ENCODE measurements at regions not wholly inside any gene's neighbourhood (a gene's known extent, or its start where the extent isn't known, plus 50 kb on each side); places are given as distances from the start of the nearest gene placed in this dataset.

DNA sequence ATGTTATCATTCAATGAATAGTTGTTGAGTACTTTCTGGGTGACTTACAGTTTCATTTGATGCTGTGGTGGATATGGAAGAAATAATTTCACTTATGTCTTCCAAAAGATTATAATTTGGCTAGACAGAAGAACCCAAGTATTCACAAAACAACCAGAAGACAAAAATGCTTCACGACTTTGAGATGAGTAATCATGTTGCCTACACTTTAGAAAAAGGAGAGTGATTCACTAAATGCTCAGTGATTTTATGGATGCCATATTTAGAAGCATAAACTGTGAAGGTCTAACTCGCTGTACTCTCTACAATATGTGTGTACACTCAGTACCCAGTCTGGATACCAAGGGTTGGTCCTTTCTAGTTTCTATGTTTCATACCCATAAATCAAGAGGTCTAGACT lies 101.3 kb upstream of the E2F7 start:
- in situ Hi-C loops (cut with HindIII; ENCODE audit: low sequenced_read_pairs), result no loop called here

DNA sequence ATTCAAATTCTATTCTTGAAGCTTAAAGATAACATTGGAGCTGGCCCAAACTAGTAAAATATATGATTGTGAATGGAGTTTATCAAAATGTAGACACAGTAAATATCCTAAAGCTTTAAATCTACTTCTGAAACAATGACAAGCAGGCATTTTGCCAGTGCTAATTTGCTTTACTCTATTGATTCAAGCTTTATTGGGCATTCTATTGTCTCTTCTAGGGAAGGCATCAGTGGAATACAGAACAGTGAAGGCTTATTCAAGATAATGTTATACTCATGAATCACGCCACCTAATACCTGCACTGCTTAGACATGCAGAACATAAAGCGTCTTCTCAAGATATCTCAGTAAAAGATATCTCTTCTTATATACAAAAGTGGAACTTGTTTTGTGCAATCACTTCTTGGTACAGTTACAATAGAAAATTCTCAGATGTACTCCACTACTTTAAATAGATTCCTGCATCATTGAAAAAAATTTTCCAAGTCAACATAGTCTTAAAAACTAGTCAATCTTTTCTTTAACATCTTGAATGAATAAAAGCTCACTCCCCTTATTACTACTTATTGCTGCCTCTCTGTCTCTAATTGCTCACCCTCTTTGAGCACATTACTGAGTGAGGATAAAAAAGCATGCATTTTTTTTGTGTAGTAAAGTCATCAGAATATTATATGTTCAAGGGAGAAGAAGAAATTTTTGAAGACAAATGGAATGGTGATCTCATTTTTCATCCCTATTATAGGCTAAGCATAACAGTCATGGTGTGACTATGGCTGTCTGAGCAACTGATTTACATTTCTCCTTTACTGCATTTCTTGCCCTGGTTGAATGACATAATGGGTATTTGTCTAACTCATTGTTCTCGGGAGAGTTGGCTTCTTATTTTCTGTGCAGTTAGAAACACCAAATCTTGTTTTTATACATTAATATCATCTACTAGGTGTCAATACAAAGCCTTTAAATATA lies 98.0 kb upstream of the E2F7 start:
- in situ Hi-C loops (cut with HindIII; ENCODE audit: low sequenced_read_pairs), result no loop called here

DNA sequence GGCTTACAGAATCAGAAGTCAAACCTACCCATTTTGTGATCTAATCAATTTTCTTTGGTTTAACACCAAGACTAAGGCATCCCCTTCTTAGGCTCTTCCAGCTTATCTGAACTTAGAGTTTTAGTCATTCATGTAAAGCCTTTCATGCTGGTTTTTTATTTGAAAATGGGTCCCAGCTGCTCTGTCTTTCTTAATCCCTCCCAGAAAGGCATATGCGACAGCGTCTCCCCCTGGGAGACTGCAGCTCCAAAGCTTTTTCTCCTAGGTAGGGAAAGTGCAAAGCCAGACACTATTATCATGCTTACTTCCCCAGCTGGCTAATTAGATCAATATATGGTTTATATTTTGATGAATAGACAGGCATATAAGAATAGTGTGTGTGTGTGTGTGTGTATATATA lies 96.6 kb upstream of the E2F7 start:
- in situ Hi-C loops (cut with HindIII; ENCODE audit: low sequenced_read_pairs), result no loop called here

DNA sequence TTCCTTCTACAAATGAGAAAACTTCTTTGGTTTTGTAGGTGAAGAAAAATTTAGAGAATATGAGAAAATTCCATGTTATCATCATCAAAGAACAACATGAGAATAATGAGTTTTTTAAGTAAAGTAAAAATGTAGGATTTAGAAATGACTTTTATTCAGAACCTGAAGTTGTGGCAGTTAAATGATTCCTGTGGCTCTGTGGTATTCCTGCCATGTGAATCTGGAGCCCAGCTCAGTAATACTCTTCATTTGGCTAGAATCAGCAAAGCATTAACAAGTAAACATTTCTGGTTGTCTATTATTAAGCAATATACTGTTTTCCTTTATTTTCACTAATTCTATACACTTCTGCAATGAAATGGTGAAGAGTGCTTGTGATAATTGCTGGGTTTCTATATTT lies 95.6 kb upstream of the E2F7 start:
- in situ Hi-C loops (cut with HindIII; ENCODE audit: low sequenced_read_pairs), result no loop called here

- in situ Hi-C loops (cut with HindIII; ENCODE audit: low sequenced_read_pairs), result no loop called here
Observed at GRCh38 chr12:77153706-77154105, 88.3 kb upstream of the E2F7 start.

GRCh38 chr12:77152623-77153193 lies 87.3 kb upstream of the E2F7 start:
- in situ Hi-C loops (cut with HindIII; ENCODE audit: low sequenced_read_pairs), result no loop called here

DNA sequence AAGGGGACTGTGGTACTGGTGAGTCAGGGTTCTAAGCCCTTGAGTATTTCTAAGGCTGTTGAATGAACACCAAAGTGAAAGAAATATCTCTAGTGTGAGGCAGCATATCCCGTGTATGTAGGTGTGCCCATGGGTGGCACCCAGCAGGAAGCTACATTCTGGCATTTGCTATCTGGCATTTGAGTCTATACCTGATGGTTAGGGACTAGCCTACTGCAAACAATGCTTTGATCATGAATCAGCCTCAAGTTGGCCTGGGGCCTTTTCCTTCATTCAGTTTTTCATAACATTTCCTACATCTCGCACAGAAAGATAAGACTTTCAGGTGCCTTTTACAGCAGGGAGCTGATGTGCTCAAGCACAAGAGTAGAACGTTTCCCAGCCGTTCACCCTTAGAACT lies 85.7 kb upstream of the E2F7 start:
- in situ Hi-C loops (cut with HindIII; ENCODE audit: low sequenced_read_pairs), result no loop called here

DNA sequence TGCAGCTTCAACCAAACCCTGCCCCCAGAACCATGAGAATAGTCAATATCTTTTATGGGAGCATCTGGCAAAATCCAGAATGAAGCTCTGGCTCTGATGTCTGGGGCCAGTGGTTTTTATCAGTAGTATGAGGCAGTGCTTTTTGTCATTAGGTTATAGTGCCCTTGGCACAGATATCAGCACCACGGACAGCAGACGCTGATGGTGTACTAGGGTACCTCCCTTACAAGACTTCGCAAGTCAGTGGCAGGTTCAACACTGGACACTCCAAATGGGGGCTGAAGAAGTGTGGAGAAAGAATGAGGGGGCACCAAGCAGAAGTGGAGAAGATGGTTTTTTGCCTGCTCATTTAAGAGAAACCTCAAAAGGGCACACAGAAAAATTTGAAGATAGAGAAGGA lies 68.2 kb upstream of the E2F7 start:
- in situ Hi-C loops (cut with HindIII; ENCODE audit: low sequenced_read_pairs), result no loop called here

- in situ Hi-C loops (cut with HindIII; ENCODE audit: low sequenced_read_pairs), result no loop called here
Observed at GRCh38 chr12:77131977-77132490, 66.7 kb upstream of the E2F7 start.

DNA sequence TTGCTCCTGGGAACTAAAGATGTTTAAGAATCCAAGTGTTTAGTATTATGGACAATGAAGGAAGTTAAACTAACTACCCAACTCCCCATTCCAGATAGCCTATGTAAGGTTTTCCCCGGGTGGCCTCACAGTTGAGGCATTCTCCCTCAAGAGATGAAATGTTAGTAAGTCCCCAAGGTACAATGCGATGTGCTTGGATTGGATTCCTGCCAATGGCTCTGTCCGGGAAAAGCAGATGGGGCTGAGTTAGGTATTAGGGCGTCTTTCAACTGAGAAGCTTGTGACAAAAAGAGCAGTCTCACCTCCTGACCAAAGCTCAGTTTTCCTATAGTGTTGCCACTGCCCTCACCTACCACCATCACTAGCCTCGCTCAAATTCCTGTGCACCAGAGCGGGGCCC lies 64.8 kb upstream of the E2F7 start:
- in situ Hi-C loops (cut with HindIII; ENCODE audit: low sequenced_read_pairs), result no loop called here

DNA sequence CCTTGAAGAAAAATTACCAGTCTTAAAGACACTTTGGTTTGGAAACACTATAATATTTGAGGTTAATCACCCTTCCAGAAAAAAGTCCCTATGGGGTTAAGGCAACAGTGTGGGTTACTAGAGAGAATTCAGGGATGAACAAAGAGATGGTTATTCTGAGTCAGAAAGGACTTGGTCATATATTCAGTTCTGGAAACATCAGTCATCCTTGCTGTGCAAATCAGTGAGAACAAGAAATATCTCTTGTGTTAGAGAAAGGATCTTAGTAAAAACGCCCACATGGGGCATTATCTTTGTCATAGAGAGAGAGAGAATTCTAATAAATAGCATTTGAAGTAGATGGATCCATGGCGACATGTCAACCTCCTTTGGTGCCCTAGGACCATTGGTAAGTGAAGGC lies 59.4 kb upstream of the E2F7 start:
- in situ Hi-C loops (cut with HindIII; ENCODE audit: low sequenced_read_pairs), result no loop called here

DNA sequence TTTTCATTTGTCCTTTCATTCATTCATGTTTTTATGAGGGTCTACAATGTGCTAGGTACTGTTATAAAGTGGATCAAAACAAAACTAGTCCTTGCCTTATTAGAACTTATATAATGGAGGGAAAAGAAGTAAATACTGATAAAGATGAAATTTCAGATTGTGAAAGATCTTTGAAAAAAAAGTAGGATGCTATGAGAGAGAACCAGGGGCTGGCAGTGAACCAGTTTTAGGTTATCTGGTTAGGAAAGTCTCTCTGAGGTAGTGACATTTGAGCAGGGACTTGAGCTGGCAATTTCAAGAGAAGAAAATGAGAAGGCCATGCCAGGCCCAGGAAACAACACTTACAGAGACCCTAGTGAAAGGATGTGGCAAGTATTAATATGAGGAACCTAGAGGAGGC lies 57.3 kb upstream of the E2F7 start:
- in situ Hi-C loops (cut with HindIII; ENCODE audit: low sequenced_read_pairs), result no loop called here

DNA sequence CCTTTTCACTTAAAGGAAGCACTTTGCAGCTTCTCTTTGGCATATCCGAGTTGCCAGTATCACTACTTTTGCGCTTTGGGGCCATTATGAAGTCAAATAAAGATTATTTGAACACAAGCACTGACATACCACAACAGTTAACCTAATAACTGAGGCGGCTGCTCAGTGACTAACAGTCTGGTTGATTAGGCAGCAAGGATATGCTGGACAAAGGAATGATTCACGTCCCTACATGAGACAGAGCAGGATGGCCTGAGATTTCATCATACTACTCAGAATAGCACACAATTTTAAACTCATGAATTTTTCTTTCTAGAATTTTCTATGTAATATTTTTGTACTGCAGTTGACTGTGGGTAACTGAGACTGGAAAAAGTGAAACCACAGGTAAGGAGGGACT lies 56.9 kb upstream of the E2F7 start:
- in situ Hi-C loops (cut with HindIII; ENCODE audit: low sequenced_read_pairs), result no loop called here

- in situ Hi-C loops (cut with HindIII; ENCODE audit: low sequenced_read_pairs), result no loop called here
Observed at GRCh38 chr12:77120156-77121085, 55.1 kb upstream of the E2F7 start.

DNA sequence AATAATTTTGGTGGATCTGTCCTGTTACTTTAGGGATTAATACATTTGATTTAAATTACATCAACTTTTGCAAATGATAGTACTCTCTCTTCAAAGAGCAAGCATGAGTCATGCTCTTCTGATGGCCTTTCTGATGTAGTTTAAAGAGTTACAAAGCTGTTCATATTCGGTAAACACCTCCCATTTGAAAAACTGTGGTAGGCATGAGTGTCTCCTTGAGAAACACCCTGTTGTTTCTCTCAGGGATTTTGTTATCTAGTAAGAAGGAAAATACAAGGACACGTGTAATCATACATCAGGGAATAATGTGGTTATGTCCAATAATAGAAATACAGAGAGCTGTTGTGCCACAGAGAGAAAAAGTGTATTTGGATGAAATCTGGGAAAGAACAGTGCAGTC lies 53.3 kb upstream of the E2F7 start:
- in situ Hi-C loops (cut with HindIII; ENCODE audit: low sequenced_read_pairs), result no loop called here

- in situ Hi-C loops (cut with HindIII; ENCODE audit: low sequenced_read_pairs), result no loop called here
Observed at GRCh38 chr12:77116277-77116676, 50.9 kb upstream of the E2F7 start.

GRCh38 chr12:77115471-77115870 lies 50.1 kb upstream of the E2F7 start:
- in situ Hi-C loops (cut with HindIII; ENCODE audit: low sequenced_read_pairs), result no loop called here

Measured in endothelial cell of hepatic sinusoid (primary cell).